HG02840 (cell line): ENCODE measurements at regions not wholly inside any gene's neighbourhood (a gene's known extent, or its start where the extent isn't known, plus 50 kb on each side); places are given as distances from the start of the nearest gene placed in this dataset.

ENCODE experiments used
- ATAC-seq: cut with Tn5 transposase; IDR thresholded peaks from one replicate; pipeline ENCODE4 v1.9.1; 2021; ENCODE audit warnings: mild to moderate bottlenecking, moderate library complexity, moderate number of reproducible peaks; ENCODE audit not compliant: unreplicated experiment, low FRiP score

DNA sequence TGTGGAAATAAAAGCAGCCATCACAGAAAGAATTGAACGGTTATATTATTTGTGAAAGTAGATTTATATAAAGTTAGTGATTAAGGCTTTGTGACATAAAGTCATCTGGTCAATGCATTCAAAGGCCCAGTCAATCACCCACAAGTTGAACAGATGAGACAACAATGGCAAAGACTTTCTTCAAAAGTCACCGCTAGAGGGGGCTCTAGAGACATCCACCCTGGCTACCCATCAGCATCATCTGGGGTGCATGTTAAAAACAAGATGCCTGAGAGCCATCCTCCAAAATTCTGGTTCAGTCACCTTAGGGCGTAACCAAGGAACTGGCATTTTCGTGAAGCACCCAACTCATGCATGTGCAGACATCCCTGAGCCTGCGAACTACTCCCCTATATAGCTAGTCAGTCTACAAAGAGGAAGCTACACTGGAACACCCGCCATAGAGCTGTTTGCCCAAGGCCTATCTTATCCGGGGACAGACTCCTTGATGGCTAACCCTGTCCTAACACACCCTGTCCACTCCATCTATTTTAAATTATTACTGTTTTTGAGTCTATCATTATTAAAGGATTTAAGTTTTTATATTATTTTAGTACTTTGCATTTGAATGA is 970.5 kb downstream of the UQCRFS1 start:
- no peak for ATAC-seq

DNA sequence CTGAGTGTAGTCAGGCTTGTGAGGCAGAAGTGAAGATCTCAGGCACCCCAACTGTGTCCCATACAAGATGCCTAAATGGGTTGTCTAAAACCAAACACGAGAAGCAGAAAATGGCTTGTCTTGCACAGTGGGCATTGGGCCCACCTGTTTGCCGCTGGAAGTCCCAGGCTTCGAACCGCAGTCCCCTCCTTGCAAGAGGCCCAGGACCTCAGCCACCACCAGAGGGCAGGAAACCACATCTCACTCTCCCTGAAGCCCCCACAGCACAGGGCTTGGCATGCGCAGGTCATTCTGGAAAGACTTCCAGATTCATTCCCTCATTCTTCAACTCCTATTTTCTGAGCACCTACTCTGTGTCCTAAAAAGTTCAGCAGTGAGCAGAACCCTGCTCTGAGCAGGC is 973.7 kb downstream of the UQCRFS1 start:
- ATAC-seq = no peak

DNA sequence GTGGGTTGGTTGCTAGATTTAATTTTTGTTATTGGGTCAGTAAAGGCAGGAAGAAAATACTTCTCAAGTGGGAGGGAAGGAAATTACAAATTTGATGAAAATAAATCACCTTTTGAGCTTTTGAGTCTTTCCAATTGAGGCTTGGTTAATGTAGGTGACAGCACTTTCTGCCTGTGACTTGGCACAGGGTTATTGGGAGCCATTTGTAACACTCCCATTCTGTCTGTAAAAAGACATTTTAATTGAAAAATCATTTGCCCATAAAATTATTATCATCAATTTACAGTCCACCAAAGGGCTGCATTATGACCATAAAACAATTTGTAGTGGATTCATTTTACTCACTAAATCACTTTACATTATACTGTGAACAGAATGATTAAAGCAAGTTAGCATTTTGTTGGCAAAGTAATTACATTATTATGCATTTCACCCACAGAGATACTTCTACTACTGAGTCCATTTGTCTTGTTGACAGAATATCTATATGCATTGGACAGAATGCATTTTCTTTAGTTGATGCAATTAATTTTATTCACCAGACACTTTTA is 974.6 kb downstream of the UQCRFS1 start:
- ATAC-seq = no peak

DNA sequence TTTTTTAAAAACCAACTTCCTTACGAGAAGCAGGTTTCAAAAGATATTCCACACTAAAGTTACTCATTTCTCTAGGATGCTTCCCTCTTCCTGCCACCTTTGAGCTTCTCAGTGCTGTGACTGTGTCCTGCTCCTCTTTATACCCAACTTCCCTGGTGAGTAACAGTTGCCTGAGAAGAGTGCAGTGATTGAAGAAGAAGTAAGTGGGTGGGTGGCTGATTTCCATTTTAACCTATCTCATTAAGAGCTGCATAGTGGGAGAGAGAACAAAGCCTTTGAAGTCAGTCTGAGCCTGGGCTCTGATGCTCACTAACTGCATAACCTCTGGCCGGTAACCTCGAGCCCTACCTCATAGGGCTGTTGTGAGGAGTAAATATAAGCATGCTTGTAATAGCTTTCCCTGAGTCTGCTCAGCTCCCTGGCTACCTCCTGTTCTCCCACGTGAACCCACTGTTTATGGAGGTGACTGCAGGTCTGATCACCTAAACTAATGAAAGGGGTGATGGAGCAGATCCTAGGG is 977.3 kb downstream of the UQCRFS1 start:
- ATAC-seq = no peak

DNA sequence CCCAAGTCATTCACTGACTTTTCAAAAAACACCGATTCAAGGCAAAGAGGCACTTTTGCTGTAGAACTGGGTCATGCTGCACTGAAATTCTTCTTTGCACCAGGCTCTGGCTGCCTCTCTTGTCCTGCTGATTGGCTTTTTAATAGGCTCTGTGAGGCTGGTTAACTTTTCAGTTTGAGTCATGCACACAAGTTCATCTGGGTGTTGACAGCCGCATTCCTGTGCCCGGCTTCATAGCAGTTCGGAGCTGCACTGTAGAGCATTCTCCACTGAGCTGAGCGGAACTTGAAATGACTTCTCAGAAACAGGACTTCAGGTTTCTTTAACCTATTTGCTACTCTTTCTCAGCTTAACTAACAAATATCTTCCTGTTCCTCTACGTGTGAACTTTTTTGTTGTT is 978.3 kb downstream of the UQCRFS1 start:
- ATAC-seq = no peak

DNA sequence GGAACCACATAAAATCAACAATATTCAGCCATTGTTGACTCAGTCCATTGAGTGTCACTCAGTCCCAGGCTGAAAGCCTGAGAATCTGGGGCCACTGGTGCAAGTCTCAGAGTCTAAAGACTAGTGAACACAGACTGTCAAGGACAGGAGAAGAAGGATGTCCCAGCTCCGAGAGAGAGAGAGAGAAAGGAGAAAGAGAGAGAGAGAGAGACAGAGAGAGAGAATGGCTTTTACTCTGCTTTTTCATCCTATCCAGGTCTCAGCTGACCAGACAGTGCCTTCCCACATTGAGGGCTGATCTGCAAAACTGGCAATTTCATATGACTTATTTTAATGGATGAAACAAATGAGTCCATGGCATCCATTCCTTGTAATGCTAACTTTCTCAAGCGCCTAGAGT is 984.1 kb downstream of the UQCRFS1 start:
- ATAC-seq = no peak

DNA sequence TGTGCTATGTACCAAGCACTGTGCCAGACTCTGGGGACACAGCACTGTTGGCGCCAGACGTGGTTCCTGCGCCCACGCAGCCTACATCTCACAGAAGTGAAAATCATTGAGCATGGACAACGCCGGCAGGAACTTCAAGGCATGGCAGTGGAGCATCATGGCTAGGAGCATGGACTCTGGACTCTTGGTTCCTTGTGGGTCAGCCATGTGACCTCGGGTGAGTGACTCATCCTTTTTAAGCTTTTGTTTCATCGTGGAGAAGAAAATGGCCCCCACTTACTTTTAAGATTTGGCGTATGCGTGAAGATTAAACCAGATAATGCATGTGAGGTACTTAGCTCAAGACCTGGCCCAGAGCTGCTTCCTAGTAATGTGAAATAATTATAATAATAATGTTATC is 988.5 kb downstream of the UQCRFS1 start:
- no peak for ATAC-seq

DNA sequence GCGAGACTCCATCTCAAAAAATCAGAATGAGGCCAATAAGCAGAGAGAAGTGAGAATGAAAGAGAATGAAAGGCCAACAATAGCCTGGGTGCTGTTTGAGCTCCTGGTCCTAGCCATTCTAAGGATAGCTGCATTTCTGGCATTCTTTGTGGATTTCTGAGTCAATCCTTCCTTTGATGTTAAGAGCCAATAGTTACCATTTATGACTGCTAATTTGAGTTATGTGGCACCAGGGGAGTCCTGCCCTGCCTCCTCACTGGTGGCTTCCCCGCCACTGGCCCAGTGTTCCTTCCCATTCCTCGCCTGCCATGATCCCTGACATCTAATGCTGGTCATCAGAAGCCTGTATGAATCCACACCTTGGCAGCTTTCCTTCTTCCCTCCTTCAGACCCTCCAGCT is 991.2 kb downstream of the UQCRFS1 start:
- ATAC-seq = no peak

DNA sequence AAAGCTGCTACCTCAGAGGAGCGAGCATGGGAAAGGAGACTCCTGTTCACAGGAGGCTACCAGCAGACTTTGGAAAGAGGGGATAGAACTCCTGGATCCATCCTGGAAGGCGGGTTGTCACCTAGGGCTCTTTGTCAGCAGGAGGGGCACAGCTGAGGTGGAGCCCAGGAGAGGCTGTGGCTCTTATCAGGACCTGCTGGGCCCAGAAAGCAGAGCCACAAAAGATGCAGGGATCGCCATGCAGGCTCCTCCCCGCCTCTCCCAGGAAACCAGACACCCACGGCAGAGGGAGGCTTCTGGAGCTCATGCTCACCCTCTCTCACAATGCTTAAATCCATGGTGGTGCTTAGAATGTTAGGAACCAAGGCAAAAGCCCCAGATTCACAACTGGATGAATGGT is 994.2 kb downstream of the UQCRFS1 start:
- no peak for ATAC-seq

DNA sequence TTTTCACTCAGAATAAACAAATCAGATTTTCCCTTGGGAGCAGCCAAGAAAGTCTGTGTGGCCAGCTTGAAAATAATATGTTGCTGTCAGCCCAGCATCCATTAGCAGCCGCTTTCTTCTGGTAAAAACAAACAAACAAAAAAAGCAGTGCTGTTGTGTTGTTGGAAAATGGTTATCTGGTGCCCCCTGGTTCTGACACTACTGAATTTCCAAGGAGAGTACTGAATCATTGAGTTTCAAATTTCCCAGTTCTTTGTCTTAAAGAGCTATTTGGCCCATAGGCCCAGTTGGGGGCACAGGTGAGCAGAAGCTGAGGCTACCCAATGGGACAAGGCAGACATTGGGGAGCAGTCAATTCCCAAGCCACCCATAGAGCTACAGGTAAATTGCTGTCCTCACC is 995.9 kb downstream of the UQCRFS1 start:
- ATAC-seq = no peak

DNA sequence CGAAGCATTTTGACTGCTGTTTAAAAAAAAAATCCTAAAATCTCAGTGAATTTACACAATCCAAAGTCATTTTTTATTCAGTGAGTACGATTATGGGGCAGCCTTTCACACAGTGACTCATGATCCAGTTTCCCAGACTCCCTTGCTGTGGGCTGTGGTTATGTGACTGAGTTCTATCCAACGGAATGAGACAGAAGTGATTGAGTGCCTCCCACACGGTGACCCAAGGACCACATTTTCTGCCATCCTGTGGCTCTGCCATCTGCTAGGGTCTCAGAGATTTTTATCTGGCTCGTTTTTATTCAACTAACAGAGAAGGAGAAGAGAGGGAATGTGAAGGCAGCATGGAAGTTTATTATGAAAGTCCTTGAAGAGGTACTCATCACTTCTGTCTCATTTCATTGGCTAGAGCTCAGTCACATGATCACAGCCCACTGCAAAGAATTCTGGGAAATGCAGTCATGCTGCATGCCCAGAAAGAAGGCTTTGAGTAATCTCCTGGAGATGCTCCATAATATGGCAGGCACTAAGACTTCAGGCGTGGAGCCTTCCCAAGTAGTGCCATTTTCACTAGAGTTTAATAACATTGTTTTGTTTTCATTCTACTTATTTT is 999.4 kb downstream of the UQCRFS1 start:
- ATAC-seq = no peak

DNA sequence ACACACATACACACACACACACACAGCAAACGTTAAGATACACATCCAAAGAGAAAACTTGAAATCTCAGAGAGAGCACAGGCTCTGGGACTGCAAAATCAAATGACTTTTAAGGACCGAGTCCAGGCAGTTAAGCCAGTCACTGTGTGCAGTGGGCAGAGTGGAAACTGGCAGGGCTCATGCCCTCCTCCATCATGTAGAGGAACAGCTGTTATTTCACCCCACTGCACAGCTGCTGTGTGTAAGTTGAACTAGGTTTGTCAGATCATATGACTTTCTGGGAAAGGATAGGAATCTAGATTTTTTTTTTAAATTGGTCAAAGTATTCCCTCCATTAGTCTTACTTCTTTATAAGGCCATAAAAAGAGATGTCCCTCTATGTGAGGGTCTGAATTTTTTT is 1002.1 kb downstream of the UQCRFS1 start:
- no peak for ATAC-seq

DNA sequence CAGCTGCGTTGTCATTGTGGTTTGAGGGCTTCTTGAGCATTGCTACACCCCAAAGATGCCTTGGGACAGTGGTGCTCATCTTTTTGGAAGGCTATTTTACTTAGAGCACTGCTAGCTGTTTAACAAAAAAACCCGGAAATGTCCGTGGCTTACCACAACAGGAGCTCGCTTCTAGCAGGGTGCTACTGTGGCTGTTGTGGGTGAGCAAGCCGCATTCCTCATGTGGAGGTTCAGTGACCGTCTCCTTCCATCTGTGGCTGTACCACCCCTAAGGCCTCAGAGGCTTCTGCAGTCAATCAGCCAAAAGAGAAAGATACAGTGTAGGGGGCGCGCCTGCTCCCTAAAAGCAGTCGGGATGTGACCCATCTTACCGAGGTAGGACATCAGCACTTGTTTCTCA is 1004.2 kb downstream of the UQCRFS1 start:
- ATAC-seq = no peak

DNA sequence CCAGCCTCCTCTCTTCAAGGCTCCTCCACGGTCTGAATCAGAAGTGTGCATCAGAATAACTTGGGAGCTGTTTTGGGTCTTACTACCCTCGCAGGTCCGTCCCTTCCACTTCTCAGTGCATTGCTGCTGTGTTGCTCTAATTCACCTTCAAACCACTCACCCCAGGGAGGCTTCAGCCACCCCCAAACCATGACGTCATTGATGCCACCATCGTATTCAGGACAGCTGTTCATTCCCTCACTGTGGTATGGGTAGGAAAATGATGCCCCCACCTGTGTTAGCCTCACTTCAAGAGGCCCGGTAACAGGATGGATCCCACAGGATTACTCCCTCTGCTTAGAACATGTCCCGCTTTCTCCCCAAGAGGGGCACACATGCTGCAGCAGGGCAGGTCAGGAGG is 1005.7 kb downstream of the UQCRFS1 start:
- no peak for ATAC-seq

DNA sequence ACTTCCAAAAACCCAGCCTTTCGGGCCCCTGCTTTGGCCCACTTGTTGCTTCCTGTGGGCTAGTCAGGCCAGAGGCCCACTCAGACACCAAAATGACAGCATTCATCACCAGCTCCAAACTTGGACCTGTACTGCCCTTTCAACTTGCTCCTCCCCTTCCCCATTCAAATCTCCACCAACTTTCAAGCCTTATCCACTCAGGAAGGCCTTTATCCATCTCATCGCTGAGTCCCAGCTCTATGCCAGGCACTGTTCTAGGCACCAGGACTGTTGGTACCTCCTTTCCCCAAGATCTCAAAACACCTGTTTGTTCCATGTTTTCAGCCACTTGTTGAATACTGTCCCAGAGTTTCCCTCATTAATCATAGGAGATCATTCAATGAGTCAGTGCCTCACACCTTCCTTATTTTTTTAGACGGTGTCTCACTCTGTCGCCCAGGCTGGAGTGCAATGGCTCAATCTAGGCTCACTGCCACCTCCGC is 1011.4 kb downstream of the UQCRFS1 start:
- ATAC-seq = no peak

DNA sequence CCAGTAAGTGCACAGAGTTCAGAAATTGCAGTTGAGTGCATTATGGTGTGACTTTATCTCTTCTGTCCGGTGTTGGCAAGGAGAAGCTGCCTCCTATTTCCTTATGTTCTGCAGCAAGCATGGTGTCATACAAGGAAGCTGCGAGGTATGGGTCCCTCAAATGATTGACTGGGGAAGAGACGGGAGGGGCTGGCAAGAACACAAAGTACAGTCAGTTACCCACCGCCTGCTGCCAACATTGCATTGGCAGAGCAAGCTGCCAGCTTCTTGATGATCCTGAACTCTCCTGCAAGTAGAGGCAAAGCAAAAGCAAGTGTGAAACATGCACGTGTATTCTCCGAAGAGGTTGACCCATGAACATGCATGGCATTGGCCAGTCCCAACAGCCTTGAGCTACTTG is 1013.6 kb downstream of the UQCRFS1 start:
- no peak for ATAC-seq

DNA sequence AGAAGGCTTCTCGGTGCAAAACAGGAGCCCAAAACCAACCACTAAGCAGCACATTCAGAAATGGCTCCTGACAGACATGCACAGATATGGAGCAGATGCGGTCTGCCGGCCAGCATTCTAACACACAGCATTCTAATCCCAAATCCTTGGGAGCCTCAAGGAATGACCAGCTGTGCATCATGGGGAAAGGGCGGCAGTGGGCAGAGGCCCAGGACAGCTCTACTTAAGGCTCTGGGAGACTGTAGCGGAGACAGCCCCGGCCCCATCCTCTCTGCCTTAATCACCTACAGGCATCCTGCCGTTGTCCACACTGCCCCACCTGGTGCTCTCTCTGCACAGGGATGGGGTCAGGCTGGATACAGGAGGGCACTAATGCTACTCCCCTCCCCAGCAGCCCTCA is 1016.0 kb downstream of the UQCRFS1 start:
- ATAC-seq = no peak

DNA sequence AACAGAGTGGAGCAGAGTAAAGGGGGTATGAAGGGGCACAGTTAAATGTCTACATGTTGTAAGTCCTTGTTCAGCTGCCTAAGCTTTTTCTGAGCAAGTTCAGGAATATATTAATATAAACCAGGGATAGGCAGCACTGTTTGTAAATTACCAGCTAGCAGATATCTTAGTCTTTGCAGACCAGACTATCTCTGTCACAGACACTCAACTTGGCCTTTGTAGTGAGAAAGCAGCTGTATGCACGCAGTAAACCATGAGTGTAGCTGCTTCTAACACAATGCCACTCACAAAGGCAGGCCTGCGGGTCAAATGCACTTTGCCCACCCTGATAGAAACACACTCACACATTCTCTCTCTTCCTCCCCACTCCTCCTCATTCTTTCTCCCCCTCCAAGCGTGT is 1016.9 kb downstream of the UQCRFS1 start:
- no peak for ATAC-seq

DNA sequence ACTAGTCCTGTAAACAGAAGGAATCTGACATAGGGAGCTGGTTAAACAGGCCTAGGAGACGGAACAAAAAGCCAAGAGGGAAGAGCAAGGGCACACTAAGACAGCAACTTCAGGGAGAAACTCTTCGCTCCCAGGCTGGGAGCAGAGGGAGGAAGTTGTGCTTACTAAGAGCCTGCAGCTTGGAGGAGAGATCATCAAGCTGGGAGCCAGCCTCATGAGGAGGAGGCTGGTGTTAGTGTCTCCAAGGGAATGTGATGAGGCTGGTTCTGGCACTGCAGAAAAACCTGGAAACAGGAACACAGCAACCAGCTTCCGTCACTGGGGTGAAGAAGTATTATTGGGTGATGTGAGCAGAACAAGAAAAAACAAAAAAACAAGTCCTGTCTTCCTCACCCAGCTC is 1027.3 kb downstream of the UQCRFS1 start:
- ATAC-seq = no peak

DNA sequence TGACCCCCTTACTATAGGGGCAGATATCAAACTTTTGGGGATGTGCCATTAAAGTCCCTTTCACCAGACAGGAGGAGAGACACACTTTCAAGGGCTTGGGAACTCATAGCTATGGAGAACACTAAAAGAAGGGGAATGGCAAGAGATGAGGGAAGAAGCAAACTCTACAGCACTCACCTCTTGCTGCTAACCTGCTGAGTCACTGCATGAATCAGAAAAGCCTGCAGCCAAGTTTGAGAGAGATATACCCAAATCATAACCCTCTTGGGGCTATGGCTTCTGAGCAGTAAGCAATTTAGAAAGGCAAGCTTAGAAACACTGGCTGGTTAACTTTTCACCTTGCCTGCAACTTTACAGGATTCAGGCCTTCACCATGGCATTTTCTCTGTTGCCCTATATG is 1028.0 kb downstream of the UQCRFS1 start:
- no peak for ATAC-seq

DNA sequence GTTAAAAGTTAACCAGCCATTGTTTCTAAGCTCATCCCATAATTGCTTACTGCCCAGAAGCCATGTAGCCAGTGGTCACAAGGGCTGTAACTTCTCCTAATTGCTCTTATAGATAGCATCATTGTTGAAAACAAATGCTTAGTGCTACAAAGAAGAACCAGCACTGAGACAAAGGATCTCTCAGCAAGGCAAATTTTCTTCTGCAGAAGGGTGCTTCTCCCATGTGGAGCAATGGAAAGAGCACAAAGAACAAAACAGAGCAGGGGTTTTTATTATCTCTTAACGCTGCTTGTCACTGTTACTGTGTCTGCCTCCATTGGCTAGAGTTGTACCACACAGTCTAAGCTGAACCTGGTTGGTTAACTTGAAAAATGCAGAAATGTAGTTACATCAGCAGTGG is 1036.8 kb downstream of the UQCRFS1 start:
- ATAC-seq = no peak

DNA sequence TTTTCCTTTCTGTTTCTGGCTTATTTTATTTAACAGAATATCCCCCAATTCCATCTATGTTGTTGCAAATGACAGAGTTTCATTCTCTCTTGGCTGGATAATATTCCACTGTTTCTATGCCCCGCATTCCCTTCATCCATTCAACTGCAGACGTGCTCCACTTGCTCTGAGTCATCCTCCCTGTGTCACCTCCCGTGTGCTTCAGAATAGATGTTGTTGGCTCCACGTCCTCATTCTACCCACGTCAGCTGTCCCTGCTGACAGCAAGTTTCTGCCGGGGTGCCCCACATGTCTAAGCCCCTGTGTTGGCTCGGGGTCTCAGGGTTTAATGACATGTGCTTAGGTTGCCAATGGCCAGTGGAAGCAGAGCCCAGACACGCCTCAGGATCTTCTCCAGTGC is 1041.0 kb downstream of the UQCRFS1 start:
- no peak for ATAC-seq
